Neural progenitor cell (in vitro differentiated cells): ENCODE measurements at regions not wholly inside any gene's neighbourhood (a gene's known extent, or its start where the extent isn't known, plus 50 kb on each side); places are given as distances from the start of the nearest gene placed in this dataset.

ENCODE experiments used
- DNase-seq: peaks from one replicate; pipeline ENCODE4 v3.0.0-alpha.2; 2016; ENCODE audit warnings: low spot score
- H2AFZ ChIP-seq: fragments of 200-600 bp; sonication (generic); replicated peaks from 2 replicates; pipeline ENCODE4 v1.6.1; 2016; ENCODE audit warnings: antibody characterized with exemption
- H3F3A ChIP-seq: fragments of 200-600 bp; sonication (generic); 2 replicates; pipeline ENCODE4 v1.6.1; 2016; ENCODE audit warnings: antibody characterized with exemption, low read depth
- H3K27ac ChIP-seq: fragments of 200-600 bp; sonication (generic); 2 replicates; pipeline ENCODE4 v1.5.1; 2016; ENCODE audit warnings: mild to moderate bottlenecking
- H3K27me3 ChIP-seq: fragments of 200-600 bp; sonication (generic); 2 replicates; pipeline ENCODE4 v1.6.1; 2016; ENCODE audit warnings: mild to moderate bottlenecking, moderate library complexity
- H3K36me3 ChIP-seq: fragments of 200-600 bp; sonication (generic); 2 replicates; pipeline ENCODE4 v1.5.1; 2016
- H3K4me1 ChIP-seq: fragments of 200-600 bp; sonication (generic); 2 replicates; pipeline ENCODE4 v1.6.1; 2016; ENCODE audit warnings: mixed run types
- H3K4me2 ChIP-seq: fragments of 200-600 bp; sonication (generic); 2 replicates; pipeline ENCODE4 v1.6.1; 2016
- H3K4me3 ChIP-seq: fragments of 200-600 bp; sonication (generic); 2 replicates; pipeline ENCODE4 v1.5.1; 2016
- H3K79me2 ChIP-seq: fragments of 200-600 bp; sonication (generic); 2 replicates; pipeline ENCODE4 v1.6.1; 2016; ENCODE audit warnings: low read depth
- H3K9ac ChIP-seq: fragments of 200-600 bp; sonication (generic); 2 replicates; pipeline ENCODE4 v1.6.1; 2016
- H3K9me3 ChIP-seq: fragments of 200-600 bp; sonication (generic); 2 replicates; pipeline ENCODE4 v1.5.1; 2016; ENCODE audit warnings: low read depth
- H4K20me1 ChIP-seq: fragments of 200-600 bp; sonication (generic); 2 replicates; pipeline ENCODE4 v1.6.1; 2016; ENCODE audit warnings: low read depth
- H3K27ac Mint-ChIP-seq: 3 replicates; pipeline ENCODE4 v1.8.0; 2021; ENCODE audit warnings: mixed read lengths
- H3K27me3 Mint-ChIP-seq: 2 replicates; pipeline ENCODE4 v1.8.0; 2022; ENCODE audit warnings: low read depth, mild to moderate bottlenecking, inconsistent platforms, moderate library complexity, mixed read lengths; ENCODE audit not compliant: insufficient read depth
- H3K36me3 Mint-ChIP-seq: 3 replicates; pipeline ENCODE4 v1.8.0; 2021; ENCODE audit warnings: mixed read lengths
- H3K4me1 Mint-ChIP-seq: 3 replicates; pipeline ENCODE4 v1.8.0; 2021; ENCODE audit warnings: mixed read lengths
- H3K4me3 Mint-ChIP-seq: 3 replicates; pipeline ENCODE4 v1.8.0; 2021; ENCODE audit warnings: mild to moderate bottlenecking, moderate library complexity, mixed read lengths
- H3K9me3 Mint-ChIP-seq: 3 replicates; pipeline ENCODE4 v1.8.0; 2020; ENCODE audit warnings: mixed read lengths
- EZH2 ChIP-seq: fragments of 200-600 bp; sonication (generic); IDR thresholded peaks from 2 replicates; pipeline ENCODE4 v1.6.1; 2017; ENCODE audit warnings: antibody characterized with exemption, mild to moderate bottlenecking, moderate library complexity
- EZH2phosphoT487 ChIP-seq: fragments of 200-600 bp; sonication (generic); IDR thresholded peaks from 2 replicates; pipeline ENCODE4 v1.6.1; 2017; ENCODE audit warnings: antibody characterized with exemption
- TF ChIP-seq, protein P1 (sequence below): fragments of 200-600 bp; sonication (generic); IDR thresholded peaks from 2 replicates; pipeline ENCODE4 v1.5.1; 2017; ENCODE audit warnings: antibody characterized with exemption, mild to moderate bottlenecking

DNA sequence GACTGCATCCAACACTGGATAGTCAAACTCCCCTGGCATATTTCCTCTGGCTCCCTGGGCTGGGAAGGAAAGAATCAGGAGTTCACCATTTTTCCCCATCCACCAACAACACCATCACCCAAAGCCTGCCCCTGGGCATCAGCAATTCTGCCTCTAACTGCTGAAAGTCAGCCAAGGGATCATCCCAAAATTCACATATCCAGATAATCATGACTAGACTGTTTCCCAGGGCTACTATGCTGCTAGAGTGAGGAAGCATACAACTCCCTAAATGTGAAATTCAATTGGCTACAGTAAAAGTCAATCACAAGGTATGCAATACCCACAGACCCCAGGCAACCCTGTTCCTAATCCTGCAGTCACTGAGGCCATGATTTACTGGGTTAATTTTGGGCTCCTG, 230.6 kb downstream of the C16orf95 start:
- Mint-ChIP-seq H3K4me1 (no peaks in the 10 kb centered on the region), H3K9me3 (peaks cover 16% of the 10 kb centered on the region), H3K27me3 (no peaks in the 10 kb centered on the region), H3K27ac (no peak overlapping the region), H3K4me3 (no peak overlapping the region), H3K36me3 (peaks cover 2% of the 10 kb centered on the region)
- no peak overlapping the region for H3K9ac ChIP-seq
- no peak overlapping the region for H3K4me2 ChIP-seq
- H3K79me2 ChIP-seq: no peaks in the 10 kb centered on the region
- TF ChIP-seq EZH2phosphoT487: no peak
- TF ChIP-seq EZH2: no peak
- TF ChIP-seq, protein P1, sequence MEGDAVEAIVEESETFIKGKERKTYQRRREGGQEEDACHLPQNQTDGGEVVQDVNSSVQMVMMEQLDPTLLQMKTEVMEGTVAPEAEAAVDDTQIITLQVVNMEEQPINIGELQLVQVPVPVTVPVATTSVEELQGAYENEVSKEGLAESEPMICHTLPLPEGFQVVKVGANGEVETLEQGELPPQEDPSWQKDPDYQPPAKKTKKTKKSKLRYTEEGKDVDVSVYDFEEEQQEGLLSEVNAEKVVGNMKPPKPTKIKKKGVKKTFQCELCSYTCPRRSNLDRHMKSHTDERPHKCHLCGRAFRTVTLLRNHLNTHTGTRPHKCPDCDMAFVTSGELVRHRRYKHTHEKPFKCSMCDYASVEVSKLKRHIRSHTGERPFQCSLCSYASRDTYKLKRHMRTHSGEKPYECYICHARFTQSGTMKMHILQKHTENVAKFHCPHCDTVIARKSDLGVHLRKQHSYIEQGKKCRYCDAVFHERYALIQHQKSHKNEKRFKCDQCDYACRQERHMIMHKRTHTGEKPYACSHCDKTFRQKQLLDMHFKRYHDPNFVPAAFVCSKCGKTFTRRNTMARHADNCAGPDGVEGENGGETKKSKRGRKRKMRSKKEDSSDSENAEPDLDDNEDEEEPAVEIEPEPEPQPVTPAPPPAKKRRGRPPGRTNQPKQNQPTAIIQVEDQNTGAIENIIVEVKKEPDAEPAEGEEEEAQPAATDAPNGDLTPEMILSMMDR: no peak
- no peaks in the 10 kb centered on the region for H3K27me3 ChIP-seq
- no peak for DNase-seq
- H2AFZ ChIP-seq: no peak overlapping the region
- H3K9me3 ChIP-seq: no peaks in the 10 kb centered on the region
- no peaks in the 10 kb centered on the region for H3K4me1 ChIP-seq
- H4K20me1 ChIP-seq: no peaks in the 10 kb centered on the region
- H3K4me3 ChIP-seq: no peak overlapping the region
- no peak overlapping the region for H3K27ac ChIP-seq
- no peaks in the 10 kb centered on the region for H3K36me3 ChIP-seq
- H3F3A ChIP-seq: no peaks in the 10 kb centered on the region

- Mint-ChIP-seq H3K4me1 (peaks cover 8% of the 10 kb centered on the region), H3K27ac (no peak overlapping the region), H3K27me3 (peaks cover 2% of the 10 kb centered on the region), H3K9me3 (no peaks in the 10 kb centered on the region), H3K36me3 (no peaks in the 10 kb centered on the region), H3K4me3 (no peak overlapping the region)
- H3F3A ChIP-seq: peaks cover 7% of the 10 kb centered on the region
- H3K27ac ChIP-seq: no peak overlapping the region
- no peak for TF ChIP-seq EZH2
- TF ChIP-seq, protein P1: no peak
- TF ChIP-seq EZH2phosphoT487: no peak
- H3K36me3 ChIP-seq: no peaks in the 10 kb centered on the region
- peaks cover 21% of the 10 kb centered on the region for H3K4me1 ChIP-seq
- DNase-seq: no peak
- no peak overlapping the region for H3K4me3 ChIP-seq
- H3K9me3 ChIP-seq: no peaks in the 10 kb centered on the region
- no peak overlapping the region for H3K9ac ChIP-seq
- no peaks in the 10 kb centered on the region for H3K79me2 ChIP-seq
- no peak overlapping the region for H3K4me2 ChIP-seq
- no peaks in the 10 kb centered on the region for H4K20me1 ChIP-seq
- H3K27me3 ChIP-seq: no peaks in the 10 kb centered on the region
- no peak overlapping the region for H2AFZ ChIP-seq
Measured at GRCh38 chr16:87092958-87093357, 224.2 kb downstream of the C16orf95 start.

- Histone ChIP-seq H3K4me2 (peak overlapping the region; percentile 40), H3K4me1 (peaks cover 27% of the 10 kb centered on the region), H3F3A (peaks cover 10% of the 10 kb centered on the region), H3K4me3 (no peak overlapping the region), H3K9me3 (no peaks in the 10 kb centered on the region), H3K9ac (no peak overlapping the region), H3K27me3 (no peaks in the 10 kb centered on the region), H4K20me1 (no peaks in the 10 kb centered on the region), H3K27ac (no peak overlapping the region), H3K36me3 (no peaks in the 10 kb centered on the region), H2AFZ (peak overlapping the region; percentile 93), H3K79me2 (no peaks in the 10 kb centered on the region)
- Mint-ChIP-seq H3K27me3 (peaks cover 2% of the 10 kb centered on the region), H3K27ac (no peak overlapping the region), H3K36me3 (no peaks in the 10 kb centered on the region), H3K4me3 (no peak overlapping the region), H3K4me1 (peaks cover 18% of the 10 kb centered on the region), H3K9me3 (no peaks in the 10 kb centered on the region)
- no peak for TF ChIP-seq EZH2
- no peak for TF ChIP-seq EZH2phosphoT487
- TF ChIP-seq, protein P1: no peak
- DNase-seq: peak; percentile 28
Measured at GRCh38 chr16:87093804-87094555, 223.2 kb downstream of the C16orf95 start.
